Adrenal gland (tissue), 9 donors: ENCODE measurements at regions not wholly inside any gene's neighbourhood (a gene's known extent, or its start where the extent isn't known, plus 50 kb on each side); places are given as distances from the start of the nearest gene placed in this dataset.

Experiments
- DNase-seq, 7 donors: peaks; one replicate each; pipeline ENCODE4 v3.0.0-alpha.2; 2019 to 2020
- H3K27ac ChIP-seq, 5 donors: fragments of 200-600 bp; sonication (generic) in 4 of 5; 1 replicate in 3 of 5; 2 replicates in 2 of 5; pipeline versions ENCODE4 v1.5.1 to v1.8.0; 2016 to 2020; ENCODE audit warnings: mild to moderate bottlenecking in 1 of 5
- H3K27me3 ChIP-seq: fragments of 200-600 bp; 2 replicates; pipeline ENCODE4 v1.8.0; 2021
- H3K36me3 ChIP-seq, 2 donors: fragments of 200-600 bp; replicated peaks in 1 of 2; 1 replicate in 1 of 2; 2 replicates in 1 of 2; pipeline versions ENCODE4 v1.5.1 to v1.8.0; 2018 to 2022
- H3K4me1 ChIP-seq, 2 donors: fragments of 200-600 bp; replicated peaks in 1 of 2; 1 replicate in 1 of 2; 2 replicates in 1 of 2; pipeline versions ENCODE4 v1.5.1 to v1.8.0; 2018 to 2021
- H3K4me3 ChIP-seq, 4 donors: fragments of 200-600 bp; sonication (generic) in 3 of 4; one replicate each; pipeline ENCODE4 v1.5.1; 2016 to 2018
- H3K9me3 ChIP-seq, 3 donors: fragments of 200-600 bp; sonication (generic) in 1 of 3; replicated peaks in 1 of 3; 1 replicate in 2 of 3; 2 replicates in 1 of 3; pipeline versions ENCODE4 v1.5.1 to v1.8.0; 2016 to 2021
- POLR2A ChIP-seq, 2 donors: fragments of 450-650 bp; IDR thresholded peaks; one replicate each; pipeline ENCODE4 v1.6.1; 2017; ENCODE audit warnings: antibody characterized with exemption in 2 of 2, mild to moderate bottlenecking in 2 of 2, moderate library complexity in 1 of 2
- WGBS, 4 donors: extraction: QIAGEN DNeasy Blood & Tissue Kit in 2 of 4; methylation state at CpG; one replicate each; pipeline versions ENCODE4 v1.1.5 to v1.1.7; 2013 to 2017; 5-methylcytosine and 5-hydroxymethylcytosine counted together
- intact Hi-C, 2 donors: fragments of 100-400 bp; cut with DNase I; formaldehyde crosslinking; loops; one replicate each; pipeline versions ENCODE4 v1.14.1 to v1.15.0; 2022 to 2023
- TF ChIP-seq, protein P1 (sequence below), 6 experiments: fragments of 450-650 bp in 4 of 6; fragments of 200-600 bp in 2 of 6; sonication (generic) in 1 of 6; IDR thresholded peaks; 1 replicate in 5 of 6; 2 replicates in 1 of 6; pipeline versions ENCODE4 v1.5.1 to v1.8.0; 2016 to 2021; ENCODE audit warnings: antibody characterized with exemption in 6 of 6, mild to moderate bottlenecking in 2 of 6, moderate library complexity in 1 of 6
- donor health status: healthy with polysubstance abuse.
- donor health status: Bipolar disorder and iron deficiency.
- donor health status: DM: yes; HTN: yes; CAD: no.
- donor health status: DM: no; HTN: no; CAD: no.
- donor health status: DM: no; HTN: no; CAD: no.

DNA sequence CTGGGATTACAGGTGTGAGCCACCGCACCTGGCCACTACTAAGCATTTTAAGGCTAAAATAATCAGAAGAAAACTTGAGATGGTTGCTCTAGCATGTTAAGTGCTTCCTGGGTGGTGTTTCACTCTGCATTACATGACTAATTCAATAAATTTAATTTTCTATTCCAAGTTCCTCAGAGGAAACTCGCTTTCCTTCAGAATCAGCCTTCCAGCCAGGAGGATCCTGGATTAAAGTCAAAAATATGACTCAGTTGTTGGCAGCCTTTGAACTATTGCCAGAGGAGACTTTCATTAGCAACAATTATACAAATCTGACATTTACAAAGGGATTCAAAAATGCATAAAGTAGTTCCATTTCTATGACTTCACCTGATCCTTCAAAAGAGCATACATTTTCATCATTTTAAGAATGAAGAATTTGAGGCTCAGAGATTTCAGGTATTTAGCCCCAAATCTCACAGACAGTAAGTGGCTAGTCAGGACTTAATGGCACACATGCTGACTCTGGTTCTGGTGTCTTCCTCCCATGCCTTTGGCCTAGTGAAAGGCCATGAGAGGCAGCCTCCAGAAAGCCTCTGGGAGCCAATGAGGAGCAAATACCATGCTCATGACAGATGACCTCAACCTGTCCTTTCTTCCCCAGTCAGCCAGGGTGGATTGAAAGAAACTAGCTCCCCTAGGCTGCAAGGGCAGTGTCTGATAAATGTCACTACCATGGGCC is 115.7 kb downstream of the MAP3K21 start:
- no peaks in the 10 kb centered on the region for H3K9me3 ChIP-seq
- TF ChIP-seq POLR2A (IDR thresholded peaks at IDR 0.05) = no peak
- H3K36me3 ChIP-seq = no peaks in the 10 kb centered on the region
- peak in 6 of 7 donors; percentile 23 to 49 (median 34) for DNase-seq
- H3K27ac ChIP-seq = peak overlapping the region in 2 of 5 donors; percentile 6 to 50
- no peaks in the 10 kb centered on the region for H3K27me3 ChIP-seq
- WGBS, 4 donors = 29 to 43% (median 37%) methylated on average over 2 of the region's 2 CpGs
- peaks cover 0 to 4% of the 10 kb centered on the region in 2 donors for H3K4me1 ChIP-seq
- intact Hi-C loops = loop anchor here in 1 of 2 donors (5.0 kb wide), 2 partner anchors 349 to 624 kb away; no protein-coding TSS in a partner anchor
- no peak overlapping the region for H3K4me3 ChIP-seq

DNA sequence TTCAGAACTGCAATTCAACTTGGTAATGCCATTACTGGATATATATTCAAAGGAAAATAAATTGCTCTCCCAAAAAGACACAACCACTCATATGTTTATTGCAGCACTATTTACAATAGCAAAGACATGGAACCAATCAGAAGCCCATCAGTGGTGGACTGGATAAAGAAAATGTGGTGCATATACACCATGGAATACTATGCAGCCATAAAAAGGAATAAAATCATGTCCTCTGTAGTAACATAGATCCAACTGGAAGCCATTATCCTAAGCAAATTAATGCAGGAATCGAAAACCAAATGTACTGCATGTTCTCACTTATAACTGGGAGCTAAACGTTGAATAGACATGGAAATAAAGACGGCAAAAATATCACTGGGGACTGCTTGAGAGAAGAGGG is 117.0 kb downstream of the MAP3K21 start:
- DNase-seq = no peak
- H3K27me3 ChIP-seq = no peaks in the 10 kb centered on the region
- H3K36me3 ChIP-seq = no peaks in the 10 kb centered on the region
- 89 to 92% (median 90%) methylated on average over 3 of the region's 3 CpGs for WGBS, 4 donors
- intact Hi-C loops = loop anchor here in 1 of 2 donors (5.0 kb wide), 2 partner anchors 348 to 623 kb away; no protein-coding TSS in a partner anchor
- H3K27ac ChIP-seq = no peak overlapping the region
- no peaks in the 10 kb centered on the region for H3K9me3 ChIP-seq
- H3K4me3 ChIP-seq = no peak overlapping the region
- peaks cover 0 to 4% of the 10 kb centered on the region in 2 donors for H3K4me1 ChIP-seq
- no peak for TF ChIP-seq POLR2A (IDR thresholded peaks at IDR 0.05)
- TF ChIP-seq, protein P1, sequence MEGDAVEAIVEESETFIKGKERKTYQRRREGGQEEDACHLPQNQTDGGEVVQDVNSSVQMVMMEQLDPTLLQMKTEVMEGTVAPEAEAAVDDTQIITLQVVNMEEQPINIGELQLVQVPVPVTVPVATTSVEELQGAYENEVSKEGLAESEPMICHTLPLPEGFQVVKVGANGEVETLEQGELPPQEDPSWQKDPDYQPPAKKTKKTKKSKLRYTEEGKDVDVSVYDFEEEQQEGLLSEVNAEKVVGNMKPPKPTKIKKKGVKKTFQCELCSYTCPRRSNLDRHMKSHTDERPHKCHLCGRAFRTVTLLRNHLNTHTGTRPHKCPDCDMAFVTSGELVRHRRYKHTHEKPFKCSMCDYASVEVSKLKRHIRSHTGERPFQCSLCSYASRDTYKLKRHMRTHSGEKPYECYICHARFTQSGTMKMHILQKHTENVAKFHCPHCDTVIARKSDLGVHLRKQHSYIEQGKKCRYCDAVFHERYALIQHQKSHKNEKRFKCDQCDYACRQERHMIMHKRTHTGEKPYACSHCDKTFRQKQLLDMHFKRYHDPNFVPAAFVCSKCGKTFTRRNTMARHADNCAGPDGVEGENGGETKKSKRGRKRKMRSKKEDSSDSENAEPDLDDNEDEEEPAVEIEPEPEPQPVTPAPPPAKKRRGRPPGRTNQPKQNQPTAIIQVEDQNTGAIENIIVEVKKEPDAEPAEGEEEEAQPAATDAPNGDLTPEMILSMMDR (IDR thresholded peaks at IDR 0.05) = no peak

DNA sequence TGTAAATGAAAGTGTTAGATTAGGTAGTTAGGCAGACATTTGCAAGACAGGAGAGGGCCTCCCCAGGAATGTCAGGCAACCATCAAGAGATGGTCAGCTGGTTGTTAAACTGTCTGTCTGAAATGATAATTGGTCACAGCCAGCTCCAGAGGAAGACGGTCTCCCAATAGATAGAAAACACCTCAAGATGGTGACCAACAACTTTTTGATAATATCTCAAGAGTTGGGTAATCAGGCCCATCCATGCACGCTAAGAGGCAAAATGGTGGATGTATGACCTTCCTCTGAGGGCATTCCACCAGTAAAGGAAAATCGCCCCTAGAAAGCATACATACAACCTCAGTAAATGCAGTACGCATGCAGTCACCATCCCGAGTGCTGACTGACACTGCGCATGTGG is 118.2 kb downstream of the MAP3K21 start:
- intact Hi-C loops = no loop called here
- 93 to 96% (median 95%) methylated on average over 6 of the region's 6 CpGs for WGBS, 4 donors
- no peak for TF ChIP-seq POLR2A (IDR thresholded peaks at IDR 0.05)
- TF ChIP-seq, protein P1 (IDR thresholded peaks at IDR 0.05) = no peak

DNA sequence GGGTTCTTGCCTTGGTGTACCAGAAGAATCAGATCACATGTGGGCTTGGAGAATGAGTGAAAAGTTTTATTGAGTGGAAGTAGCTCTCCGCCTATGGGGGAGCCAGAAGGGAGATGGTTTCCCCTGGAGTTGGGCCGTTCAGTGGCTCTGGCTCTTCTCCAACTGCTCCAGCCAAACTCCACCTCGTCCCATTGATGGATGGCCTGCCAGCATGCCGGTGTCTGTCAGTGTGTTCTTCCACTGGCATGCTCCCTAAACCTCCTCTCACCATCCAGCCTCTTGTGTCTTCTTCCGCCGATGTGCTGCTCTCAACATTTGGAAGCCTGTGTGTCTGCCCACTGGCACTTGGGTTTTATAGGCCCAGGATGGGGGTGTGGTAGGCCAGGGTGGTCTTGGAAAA is 119.4 kb downstream of the MAP3K21 start:
- 62 to 76% (median 68%) methylated on average over 4 to 6 of the region's 6 CpGs for WGBS, 4 donors
- no peaks in the 10 kb centered on the region for H3K27me3 ChIP-seq
- peaks cover 0 to 4% of the 10 kb centered on the region in 2 donors for H3K4me1 ChIP-seq
- H3K4me3 ChIP-seq = no peak overlapping the region
- intact Hi-C loops = no loop called here
- DNase-seq = no peak
- H3K27ac ChIP-seq = no peak overlapping the region
- no peaks in the 10 kb centered on the region for H3K36me3 ChIP-seq
- H3K9me3 ChIP-seq = no peaks in the 10 kb centered on the region
- TF ChIP-seq POLR2A (IDR thresholded peaks at IDR 0.05) = no peak

More for the DNA sequence above, 118.2 kb downstream of the MAP3K21 start:
- no peak overlapping the region for H3K4me3 ChIP-seq
- H3K27me3 ChIP-seq = no peaks in the 10 kb centered on the region
- peaks cover 0 to 4% of the 10 kb centered on the region in 2 donors for H3K4me1 ChIP-seq
- H3K9me3 ChIP-seq = no peaks in the 10 kb centered on the region
- no peaks in the 10 kb centered on the region for H3K36me3 ChIP-seq
- no peak overlapping the region for H3K27ac ChIP-seq
- no peak for DNase-seq

DNA sequence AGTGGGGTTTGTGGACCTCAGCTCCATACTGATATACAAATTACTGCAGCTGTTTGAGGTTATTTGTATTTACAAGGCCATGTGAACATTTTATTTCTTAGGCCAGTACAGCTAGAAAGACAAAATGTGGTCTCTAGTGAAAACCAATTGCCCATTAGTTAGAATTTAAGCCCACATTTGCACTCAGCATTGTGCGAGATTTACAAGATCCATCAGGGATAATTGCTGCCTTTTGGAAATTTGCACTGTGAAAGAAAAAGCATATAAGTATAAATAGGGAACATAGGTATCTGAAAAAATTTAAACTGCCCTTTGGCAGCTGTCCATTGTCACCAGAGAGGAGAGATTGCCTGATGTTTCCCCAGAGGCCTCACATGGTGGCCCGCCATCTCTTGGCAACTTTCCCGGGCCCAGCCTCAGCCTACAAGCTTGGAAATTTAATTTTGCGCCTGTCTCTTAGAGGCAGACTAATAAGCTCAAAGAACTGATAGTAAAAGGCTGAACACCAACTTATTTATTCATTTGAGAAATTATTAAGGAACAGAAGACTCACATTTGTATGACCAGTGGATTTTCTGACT is 120.7 kb downstream of the MAP3K21 start:
- TF ChIP-seq, protein P1 (IDR thresholded peaks at IDR 0.05) = no peak
- no peak for TF ChIP-seq POLR2A (IDR thresholded peaks at IDR 0.05)
- no peak overlapping the region for H3K27ac ChIP-seq
- peak in 3 of 7 donors; percentile 25 to 78 (median 26) for DNase-seq
- no peaks in the 10 kb centered on the region for H3K27me3 ChIP-seq
- intact Hi-C loops = no loop called here
- no peaks in the 10 kb centered on the region for H3K9me3 ChIP-seq
- peaks cover 0 to 4% of the 10 kb centered on the region in 2 donors for H3K4me1 ChIP-seq
- H3K36me3 ChIP-seq = no peaks in the 10 kb centered on the region
- H3K4me3 ChIP-seq = no peak overlapping the region
- WGBS, 4 donors = 62 to 87% (median 79%) methylated on average over 4 of the region's 4 CpGs
